H1 (cell line): ENCODE measurements at regions not wholly inside any gene's neighbourhood (a gene's known extent, or its start where the extent isn't known, plus 50 kb on each side); places are given as distances from the start of the nearest gene placed in this dataset.

ENCODE experiments used
- CTCF ChIA-PET: fragments of 300-600 bp; sonication (Branson Sonifier 250); formaldehyde crosslinking; loops from one replicate; lab custom pipeline; 2021; ENCODE audit not compliant: partially characterized antibody; lab: Charles Lee
- POLR2A ChIA-PET: fragments of 300-600 bp; sonication (Branson Sonifier 250); formaldehyde crosslinking; loops from one replicate; lab custom pipeline; 2021; ENCODE audit warnings: inconsistent platforms; ENCODE audit not compliant: partially characterized antibody; lab: Charles Lee
- DNase-seq, 2 experiments: peaks; one replicate each; pipeline versions ENCODE4 v3.0.0 to v3.0.0-alpha.2; 2010 to 2022; ENCODE audit warnings: low spot score in 2 of 2, low read depth in 1 of 2, mixed read lengths in 1 of 2
- FAIRE-seq: peaks from 2 replicates; lab custom pipeline; 2011; peaks lifted over from hg19 to GRCh38; lab: Jason Lieb, UNC
- H2AFZ ChIP-seq: 2 replicates; pipeline ENCODE4 v1.8.1; 2012; ENCODE audit warnings: low read length, inconsistent platforms
- H2AK5ac ChIP-seq: 2 replicates; pipeline ENCODE4 v1.6.1; 2013; ENCODE audit warnings: low read depth, low read length
- H2BK120ac ChIP-seq: replicated peaks from 2 replicates; pipeline ENCODE3; 2013; ENCODE audit warnings: low read depth, low read length, inconsistent platforms
- H2BK12ac ChIP-seq: 2 replicates; pipeline ENCODE4 v1.6.1; 2013; ENCODE audit warnings: low read depth, low read length
- H2BK15ac ChIP-seq: 2 replicates; pipeline ENCODE4 v1.6.1; 2013; ENCODE audit warnings: low read length
- H2BK20ac ChIP-seq: 2 replicates; pipeline ENCODE4 v1.6.1; 2013; ENCODE audit warnings: low read length
- H2BK5ac ChIP-seq: 2 replicates; pipeline ENCODE4 v1.6.1; 2013; ENCODE audit warnings: low read depth, low read length
- H3K14ac ChIP-seq: 2 replicates; pipeline ENCODE4 v1.6.1; 2013; ENCODE audit warnings: inconsistent platforms; ENCODE audit not compliant: insufficient read length
- H3K18ac ChIP-seq: 2 replicates; pipeline ENCODE4 v1.6.1; 2013; ENCODE audit warnings: low read length; ENCODE audit errors: extremely low read depth
- H3K23ac ChIP-seq: 2 replicates; pipeline ENCODE4 v1.6.1; 2013; ENCODE audit warnings: inconsistent platforms; ENCODE audit not compliant: insufficient read length
- H3K23me2 ChIP-seq: 2 replicates; pipeline ENCODE4 v1.6.1; 2013; ENCODE audit warnings: low read depth, low read length
- H3K27ac ChIP-seq: 2 replicates; pipeline ENCODE4 v1.6.1; 2011; ENCODE audit warnings: low read depth, low read length, inconsistent platforms
- H3K27me3 ChIP-seq, 4 experiments: replicated peaks in 1 of 4; 1 replicate in 1 of 4; 2 replicates in 3 of 4; pipeline versions ENCODE4 v1.6.1 to v1.8.1; 2011 to 2013; ENCODE audit warnings: low read length in 3 of 4, mild to moderate bottlenecking in 3 of 4, inconsistent platforms in 2 of 4, mixed read lengths in 2 of 4, moderate library complexity in 1 of 4; ENCODE audit not compliant: control insufficient read depth in 3 of 4, insufficient read depth in 3 of 4; ENCODE audit errors: extremely low read depth in 1 of 4
- H3K36me3 ChIP-seq, 4 experiments: 2 replicates each; pipeline versions ENCODE4 v1.6.1 to v1.8.1; 2011 to 2013; ENCODE audit warnings: mild to moderate bottlenecking in 4 of 4, low read length in 3 of 4, moderate library complexity in 2 of 4, control low read depth in 1 of 4, inconsistent platforms in 1 of 4; ENCODE audit not compliant: insufficient read depth in 4 of 4, control insufficient read depth in 2 of 4
- H3K4ac ChIP-seq: replicated peaks from 2 replicates; pipeline ENCODE3; 2013; ENCODE audit warnings: low read length, low read depth, mixed read lengths, inconsistent platforms; ENCODE audit not compliant: insufficient read length
- H3K4me1 ChIP-seq, 4 experiments: replicated peaks in 1 of 4; 1 replicate in 1 of 4; 2 replicates in 3 of 4; pipeline versions ENCODE4 v1.6.1 to v1.8.1; 2011 to 2013; ENCODE audit warnings: low read length in 3 of 4, inconsistent platforms in 2 of 4, mixed read lengths in 1 of 4; ENCODE audit not compliant: insufficient read depth in 4 of 4, control insufficient read depth in 3 of 4
- H3K4me2 ChIP-seq, 2 experiments: 2 replicates each; pipeline versions ENCODE4 v1.6.1 to v1.8.1; 2011 to 2013; ENCODE audit warnings: low read depth in 2 of 2, low read length in 2 of 2, control low read depth in 1 of 2, inconsistent platforms in 1 of 2, mild to moderate bottlenecking in 1 of 2; ENCODE audit not compliant: insufficient read depth in 1 of 2
- H3K4me3 ChIP-seq, 4 experiments: fragments of 200-600, 300-600 bp in 1 of 4; sonication (generic), shearing (Covaris generic), sonication (Bioruptor Twin) in 1 of 4; 2 replicates each; pipeline versions ENCODE4 v1.5.1 to v1.8.1; 2011 to 2016; ENCODE audit warnings: low read length in 4 of 4, low read depth in 3 of 4, control low read depth in 2 of 4, inconsistent platforms in 2 of 4, mild to moderate bottlenecking in 2 of 4, mixed read lengths in 1 of 4, moderate library complexity in 1 of 4; ENCODE audit not compliant: insufficient read depth in 2 of 4; ENCODE audit errors: extremely low read depth in 1 of 4
- H3K56ac ChIP-seq: replicated peaks from 2 replicates; pipeline ENCODE3; 2013; ENCODE audit warnings: low read depth, mild to moderate bottlenecking, mixed read lengths, low read length, inconsistent platforms; ENCODE audit not compliant: insufficient read length
- H3K79me1 ChIP-seq: 2 replicates; pipeline ENCODE4 v1.6.1; 2013; ENCODE audit warnings: low read depth, low read length, control low read depth
- H3K79me2 ChIP-seq, 2 experiments: 2 replicates each; pipeline versions ENCODE4 v1.6.1 to v1.8.1; 2012 to 2013; ENCODE audit warnings: low read length in 2 of 2, mild to moderate bottlenecking in 2 of 2, inconsistent platforms in 1 of 2; ENCODE audit not compliant: insufficient read depth in 2 of 2, control insufficient read depth in 1 of 2
- H3K9ac ChIP-seq, 4 experiments: replicated peaks in 1 of 4; 1 replicate in 1 of 4; 2 replicates in 3 of 4; pipeline versions ENCODE4 v1.6.1 to v1.8.1; 2011 to 2013; ENCODE audit warnings: low read depth in 3 of 4, low read length in 3 of 4, control low read depth in 2 of 4, mild to moderate bottlenecking in 2 of 4, moderate library complexity in 2 of 4, inconsistent platforms in 1 of 4; ENCODE audit errors: extremely low read depth in 1 of 4
- H3K9me3 ChIP-seq, 2 experiments: 2 replicates each; pipeline versions ENCODE4 v1.6.1 to v1.8.1; 2012 to 2013; ENCODE audit warnings: mild to moderate bottlenecking in 2 of 2, moderate library complexity in 2 of 2, control low read depth in 1 of 2, inconsistent platforms in 1 of 2, low read depth in 1 of 2, low read length in 1 of 2, mixed read lengths in 1 of 2; ENCODE audit not compliant: insufficient read depth in 2 of 2
- H4K20me1 ChIP-seq, 2 experiments: replicated peaks in 1 of 2; 2 replicates each; pipeline versions ENCODE3 to v1.8.1; 2011 to 2013; ENCODE audit warnings: inconsistent platforms in 2 of 2, low read length in 2 of 2, mild to moderate bottlenecking in 1 of 2; ENCODE audit not compliant: insufficient read depth in 2 of 2, control insufficient read depth in 1 of 2
- H4K5ac ChIP-seq: 2 replicates; pipeline ENCODE4 v1.6.1; 2013; ENCODE audit warnings: low read length, low read depth, mixed read lengths, inconsistent platforms; ENCODE audit not compliant: insufficient read length
- H4K8ac ChIP-seq: 2 replicates; pipeline ENCODE4 v1.8.0; 2013; ENCODE audit warnings: mild to moderate bottlenecking, moderate library complexity, low read length, inconsistent platforms; ENCODE audit not compliant: insufficient read depth; ENCODE audit errors: extremely low read depth
- H4K91ac ChIP-seq: replicated peaks from 2 replicates; pipeline ENCODE3; 2013; ENCODE audit warnings: low read length, mixed read lengths, inconsistent platforms; ENCODE audit not compliant: insufficient read length
- BACH1 ChIP-seq: IDR thresholded peaks from 2 replicates; pipeline ENCODE4 v1.6.1; 2012; ENCODE audit warnings: low read length, improper control_type of control experiment
- BRCA1 ChIP-seq: IDR thresholded peaks from 2 replicates; pipeline ENCODE4 v1.6.1; 2012; ENCODE audit warnings: low read depth, low read length, improper control_type of control experiment
- CBX5 ChIP-seq: fragments of 300-800, 300-1000 bp; sonication (generic); IDR thresholded peaks from 2 replicates; pipeline ENCODE4 v1.7.1; 2016; ENCODE audit warnings: antibody characterized with exemption, low read length, low read depth
- CHD1 ChIP-seq: IDR thresholded peaks from 2 replicates; pipeline ENCODE4 v1.6.1; 2012; ENCODE audit warnings: low read depth, low read length, improper control_type of control experiment
- EGR1 ChIP-seq: IDR thresholded peaks from 2 replicates; pipeline ENCODE4 v1.6.1; 2011; ENCODE audit warnings: low read depth, low read length, borderline replicate concordance
- KDM5A ChIP-seq: fragments of 200-600 bp; IDR thresholded peaks from 2 replicates; pipeline ENCODE4 v1.7.1; 2012; ENCODE audit warnings: mild to moderate bottlenecking, low read length, inconsistent platforms, mixed read lengths
- RFX5 ChIP-seq: IDR thresholded peaks from 2 replicates; pipeline ENCODE4 v1.6.1; 2011; ENCODE audit warnings: low read depth, low read length, improper control_type of control experiment, borderline replicate concordance
- RNF2 ChIP-seq: fragments of 200-900, 300-1000 bp; sonication (generic); IDR thresholded peaks from 2 replicates; pipeline ENCODE4 v1.7.1; 2016; ENCODE audit warnings: borderline replicate concordance, low read depth, mild to moderate bottlenecking, antibody characterized with exemption, low read length; ENCODE audit not compliant: poor library complexity, severe bottlenecking; ENCODE audit errors: missing control alignments
- SIRT6 ChIP-seq: IDR thresholded peaks from one replicate; pipeline ENCODE4 v1.7.1; 2012; ENCODE audit warnings: low read length, inconsistent platforms
- YY1 ChIP-seq: IDR thresholded peaks from 2 replicates; pipeline ENCODE4 v1.6.1; 2011; ENCODE audit warnings: low read depth, mild to moderate bottlenecking, low read length
- WGBS, 2 experiments: shearing (Covaris generic) in 1 of 2; methylation state at CpG; one replicate each; pipeline versions ENCODE4 v1.1.6 to v1.1.7; 2013 to 2015; ENCODE audit warnings: low lambda C conversion rate in 2 of 2, mixed read lengths in 2 of 2, inconsistent platforms in 1 of 2, low coverage in 1 of 2, missing lambda C conversion rate in 1 of 2; ENCODE audit not compliant: insufficient replicate concordance in 2 of 2, insufficient coverage in 1 of 2, insufficient read length in 1 of 2; ENCODE audit errors: extremely low coverage in 1 of 2, missing lambda C conversion rate in 1 of 2; 5-methylcytosine and 5-hydroxymethylcytosine counted together
- TF ChIP-seq, protein P1 (sequence below): IDR thresholded peaks from 2 replicates; pipeline ENCODE4 v1.6.1; 2012; ENCODE audit warnings: inconsistent platforms
- TF ChIP-seq, protein P2 (sequence below), 3 experiments: IDR thresholded peaks; 1 replicate in 2 of 3; 2 replicates in 1 of 3; pipeline versions ENCODE4 v1.5.1 to v1.6.1; 2011; ENCODE audit warnings: low read length in 3 of 3, mild to moderate bottlenecking in 3 of 3, inconsistent platforms in 2 of 3, low read depth in 1 of 3, moderate library complexity in 1 of 3; ENCODE audit not compliant: insufficient read depth in 1 of 3; ENCODE audit errors: control extremely low read depth in 1 of 3

DNA sequence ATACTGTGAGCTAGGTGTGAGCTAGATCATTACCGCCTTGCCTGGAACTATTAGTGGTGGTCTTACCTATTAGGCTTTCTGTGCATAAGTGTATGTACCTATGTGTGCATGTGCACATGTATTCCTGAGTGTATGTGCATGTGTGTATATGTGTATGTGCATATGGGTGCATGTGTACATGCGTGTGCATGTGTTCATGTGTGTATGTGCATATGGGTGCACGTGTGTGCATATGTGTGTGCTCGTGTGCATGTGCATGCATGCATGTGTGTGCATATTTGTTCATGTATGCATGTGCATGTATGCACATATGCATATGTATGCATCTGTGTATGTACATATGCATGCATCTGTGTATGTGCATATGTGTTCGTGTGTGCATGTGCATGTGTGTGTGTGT, 508.3 kb upstream of the ADARB2 start:
- H3K79me1 ChIP-seq = no peaks in the 10 kb centered on the region
- FAIRE-seq = no peak
- peaks cover 0 to 4% of the 10 kb centered on the region in 2 experiments; a peak in 1 of 4 replicates for H3K9me3 ChIP-seq
- no peak overlapping the region for H2BK5ac ChIP-seq
- H4K20me1 ChIP-seq = no peaks in the 10 kb centered on the region
- H3K23me2 ChIP-seq = no peaks in the 10 kb centered on the region
- H2BK120ac ChIP-seq = no peak overlapping the region
- no peak overlapping the region for H4K8ac ChIP-seq
- H3K4me3 ChIP-seq = no peak overlapping the region
- no peak overlapping the region for H3K14ac ChIP-seq
- ChIA-PET CTCF (interaction anchor here (1.0 kb wide), 1 partner anchor 20 kb away, joined by 3 read pairs; no protein-coding TSS in a partner anchor), POLR2A (no interaction called here)
- H2BK12ac ChIP-seq = no peak overlapping the region
- no peak overlapping the region for H3K4me2 ChIP-seq
- no peak overlapping the region for H3K23ac ChIP-seq
- no peaks in the 10 kb centered on the region for H3K4me1 ChIP-seq
- no peak overlapping the region for H3K27ac ChIP-seq
- no peak overlapping the region for H2AK5ac ChIP-seq
- no peak overlapping the region for H3K4ac ChIP-seq
- H3K79me2 ChIP-seq = no peaks in the 10 kb centered on the region; a peak in 1 of 4 replicates
- H3K56ac ChIP-seq = no peak overlapping the region
- no peaks in the 10 kb centered on the region for H3K36me3 ChIP-seq
- no peak overlapping the region for H2BK20ac ChIP-seq
- H4K5ac ChIP-seq = no peak overlapping the region
- H3K9ac ChIP-seq = no peak overlapping the region
- H4K91ac ChIP-seq = no peak overlapping the region
- no peak overlapping the region for H3K18ac ChIP-seq
- no peaks in the 10 kb centered on the region for H3K27me3 ChIP-seq
- WGBS, 2 experiments = 94% methylated on average over 5 of the region's 5 CpGs; no CpG with 5 or more reads in 1 of the 2 experiments
- no peak for DNase-seq
- H2BK15ac ChIP-seq = no peak overlapping the region
- H2AFZ ChIP-seq = no peak overlapping the region
- TF ChIP-seq RNF2 (no peak), KDM5A (no peak), EGR1 (no peak), CBX5 (no peak), YY1 (no peak), SIRT6 (no peak), BRCA1 (no peak), BACH1 (no peak), RFX5 (no peak), CHD1 (no peak)
- TF ChIP-seq, protein P1, sequence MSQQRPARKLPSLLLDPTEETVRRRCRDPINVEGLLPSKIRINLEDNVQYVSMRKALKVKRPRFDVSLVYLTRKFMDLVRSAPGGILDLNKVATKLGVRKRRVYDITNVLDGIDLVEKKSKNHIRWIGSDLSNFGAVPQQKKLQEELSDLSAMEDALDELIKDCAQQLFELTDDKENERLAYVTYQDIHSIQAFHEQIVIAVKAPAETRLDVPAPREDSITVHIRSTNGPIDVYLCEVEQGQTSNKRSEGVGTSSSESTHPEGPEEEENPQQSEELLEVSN = no peak
- TF ChIP-seq, protein P2, sequence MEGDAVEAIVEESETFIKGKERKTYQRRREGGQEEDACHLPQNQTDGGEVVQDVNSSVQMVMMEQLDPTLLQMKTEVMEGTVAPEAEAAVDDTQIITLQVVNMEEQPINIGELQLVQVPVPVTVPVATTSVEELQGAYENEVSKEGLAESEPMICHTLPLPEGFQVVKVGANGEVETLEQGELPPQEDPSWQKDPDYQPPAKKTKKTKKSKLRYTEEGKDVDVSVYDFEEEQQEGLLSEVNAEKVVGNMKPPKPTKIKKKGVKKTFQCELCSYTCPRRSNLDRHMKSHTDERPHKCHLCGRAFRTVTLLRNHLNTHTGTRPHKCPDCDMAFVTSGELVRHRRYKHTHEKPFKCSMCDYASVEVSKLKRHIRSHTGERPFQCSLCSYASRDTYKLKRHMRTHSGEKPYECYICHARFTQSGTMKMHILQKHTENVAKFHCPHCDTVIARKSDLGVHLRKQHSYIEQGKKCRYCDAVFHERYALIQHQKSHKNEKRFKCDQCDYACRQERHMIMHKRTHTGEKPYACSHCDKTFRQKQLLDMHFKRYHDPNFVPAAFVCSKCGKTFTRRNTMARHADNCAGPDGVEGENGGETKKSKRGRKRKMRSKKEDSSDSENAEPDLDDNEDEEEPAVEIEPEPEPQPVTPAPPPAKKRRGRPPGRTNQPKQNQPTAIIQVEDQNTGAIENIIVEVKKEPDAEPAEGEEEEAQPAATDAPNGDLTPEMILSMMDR (IDR thresholded peaks at IDR 0.05; ENCODE audit: control extremely low read depth in 1 of 3, insufficient read depth in 1 of 3, low read depth in 1 of 3, low read length in 3 of 3) = no peak
